Chondrocyte (in vitro differentiated cells): ENCODE measurements at regions not wholly inside any gene's neighbourhood (a gene's known extent, or its start where the extent isn't known, plus 50 kb on each side); places are given as distances from the start of the nearest gene placed in this dataset.
A peak's percentile ranks its signal among the peaks of the same experiment; 100 is the strongest.

ENCODE experiments used
- DNase-seq: peaks from one replicate; pipeline ENCODE4 v3.0.0; 2021; ENCODE audit warnings: mixed read lengths, low spot score
- H3K27ac Mint-ChIP-seq: one replicate; pipeline ENCODE4 v1.8.0; 2021; ENCODE audit warnings: mild to moderate bottlenecking, moderate library complexity, mixed read lengths; ENCODE audit not compliant: unreplicated experiment
- H3K27me3 Mint-ChIP-seq: 2 replicates; pipeline ENCODE4 v1.8.0; 2021; ENCODE audit warnings: low read depth, mixed read lengths
- H3K36me3 Mint-ChIP-seq: 2 replicates; pipeline ENCODE4 v1.8.0; 2021; ENCODE audit warnings: low read depth, mixed read lengths
- H3K4me1 Mint-ChIP-seq: 2 replicates; pipeline ENCODE4 v1.8.0; 2021; ENCODE audit warnings: low read depth, mild to moderate bottlenecking, mixed read lengths
- H3K4me3 Mint-ChIP-seq: one replicate; pipeline ENCODE4 v1.8.0; 2021; ENCODE audit warnings: mild to moderate bottlenecking, moderate library complexity, mixed read lengths; ENCODE audit not compliant: unreplicated experiment
- H3K9me3 Mint-ChIP-seq: 2 replicates; pipeline ENCODE4 v1.8.0; 2021; ENCODE audit warnings: low read depth, mixed read lengths
- CTCF ChIP-seq: fragments of 200-600 bp; sonication (generic); IDR thresholded peaks from 2 replicates; pipeline ENCODE4 v1.5.0; 2021; ENCODE audit warnings: antibody characterized with exemption, mild to moderate bottlenecking, moderate library complexity

- H3K4me1 Mint-ChIP-seq: no peaks in the 10 kb centered on the region
- H3K4me3 Mint-ChIP-seq: no peak overlapping the region
- H3K27me3 Mint-ChIP-seq: peaks cover 8% of the 10 kb centered on the region
- TF ChIP-seq CTCF: peak; percentile 83
- H3K36me3 Mint-ChIP-seq: no peaks in the 10 kb centered on the region
- no peak overlapping the region for H3K27ac Mint-ChIP-seq
- H3K9me3 Mint-ChIP-seq: no peaks in the 10 kb centered on the region
- DNase-seq: no peak
Measured at GRCh38 chr15:93974804-93975481, 256.4 kb upstream of the MCTP2 start.

- DNase-seq: no peak
- Mint-ChIP-seq H3K27me3 (peaks cover 8% of the 10 kb centered on the region), H3K9me3 (no peaks in the 10 kb centered on the region), H3K4me1 (no peaks in the 10 kb centered on the region), H3K36me3 (no peaks in the 10 kb centered on the region), H3K27ac (no peak overlapping the region), H3K4me3 (no peak overlapping the region)
- TF ChIP-seq CTCF: no peak
Measured at GRCh38 chr15:93973287-93973686, 258.1 kb upstream of the MCTP2 start.

- no peak overlapping the region for H3K27ac Mint-ChIP-seq
- no peaks in the 10 kb centered on the region for H3K36me3 Mint-ChIP-seq
- no peaks in the 10 kb centered on the region for H3K9me3 Mint-ChIP-seq
Measured at GRCh38 chr15:93968773-93969172, 262.6 kb upstream of the MCTP2 start.

GRCh38 chr15:93965304-93965908, 266.0 kb upstream of the MCTP2 start:
- Mint-ChIP-seq H3K27ac (no peak overlapping the region), H3K4me3 (no peak overlapping the region), H3K4me1 (peaks cover 4% of the 10 kb centered on the region), H3K36me3 (no peaks in the 10 kb centered on the region), H3K27me3 (peaks cover 1% of the 10 kb centered on the region), H3K9me3 (no peaks in the 10 kb centered on the region)
- no peak for TF ChIP-seq CTCF
- DNase-seq: no peak

More at GRCh38 chr15:93968773-93969172, 262.6 kb upstream of the MCTP2 start:
- H3K4me1 Mint-ChIP-seq: peaks cover 4% of the 10 kb centered on the region
- no peak for DNase-seq
- TF ChIP-seq CTCF: no peak
- H3K27me3 Mint-ChIP-seq: no peaks in the 10 kb centered on the region
- H3K4me3 Mint-ChIP-seq: no peak overlapping the region

- Mint-ChIP-seq H3K9me3 (peaks cover 3% of the 10 kb centered on the region), H3K4me3 (no peak overlapping the region), H3K27me3 (peaks cover 23% of the 10 kb centered on the region), H3K4me1 (no peaks in the 10 kb centered on the region), H3K36me3 (no peaks in the 10 kb centered on the region), H3K27ac (no peak overlapping the region)
- no peak for TF ChIP-seq CTCF
- DNase-seq: no peak
Measured at GRCh38 chr15:93954985-93955571, 276.3 kb upstream of the MCTP2 start.
